GM12878 (cell line): ENCODE measurements at regions not wholly inside any gene's neighbourhood (a gene's known extent, or its start where the extent isn't known, plus 50 kb on each side); places are given as distances from the start of the nearest gene placed in this dataset.

Source experiments
- ATAC-seq: fragments of 200-7000 bp; cut with Tn5 transposase; 3 replicates; pipeline ENCODE4 v1.9.1; 2020; ENCODE audit warnings: mild to moderate bottlenecking, moderate library complexity
- BruUV-seq: library from RNA; stranded (reverse); fragments of 400-500 nt; replicated peaks from 2 replicates; lab custom pipeline; 2021; lab: Mats Ljungman, UMichigan
- CTCF ChIA-PET: fragments of 300-600 bp; sonication (Branson Sonifier 250); formaldehyde crosslinking; extraction: SDS; loops from one replicate; lab custom pipeline; 2021; ENCODE audit warnings: inconsistent platforms; lab: Yijun Ruan, JAX
- POLR2A ChIA-PET: fragments of 350-600 bp; formaldehyde crosslinking; extraction: SDS; loops from one replicate; lab custom pipeline; 2021; ENCODE audit warnings: inconsistent platforms; lab: Charles Lee
- RAD21 ChIA-PET: fragments of 300-600 bp; sonication (Branson Sonifier 250); formaldehyde crosslinking; loops from one replicate; lab custom pipeline; 2023; ENCODE audit warnings: antibody characterized with exemption; ENCODE audit not compliant: unreplicated experiment; lab: Charles Lee
- SMC1A ChIA-PET: fragments of 300-600 bp; sonication (Branson Sonifier 250); formaldehyde crosslinking; loops from one replicate; lab custom pipeline; 2023; ENCODE audit not compliant: unreplicated experiment, uncharacterized antibody; lab: Charles Lee
- DNase-seq: peaks from one replicate; pipeline ENCODE4 v3.0.0-alpha.2; 2011; ENCODE audit warnings: low read depth, low spot score
- FAIRE-seq: peaks from 3 replicates; lab custom pipeline; 2011; peaks lifted over from hg19 to GRCh38; lab: Jason Lieb, UNC
- H2AFZ ChIP-seq: 2 replicates; pipeline ENCODE4 v1.6.0; 2011; ENCODE audit warnings: low read depth, low read length, control low read depth; ENCODE audit not compliant: control insufficient read depth
- H3K27ac ChIP-seq: 2 replicates; pipeline ENCODE4 v1.5.1; 2011; ENCODE audit warnings: control low read depth; ENCODE audit not compliant: control insufficient read depth, insufficient read depth
- H3K27me3 ChIP-seq, 2 experiments: replicated peaks in 1 of 2; 2 replicates each; pipeline versions ENCODE4 v1.6.0 to v1.6.1; 2011; ENCODE audit warnings: low read length in 1 of 2; ENCODE audit not compliant: control insufficient read depth in 2 of 2, insufficient read depth in 2 of 2
- H3K36me3 ChIP-seq, 2 experiments: 2 replicates each; pipeline ENCODE4 v1.5.1; 2011; ENCODE audit warnings: low read length in 1 of 2; ENCODE audit not compliant: control insufficient read depth in 2 of 2, insufficient read depth in 2 of 2
- H3K4me1 ChIP-seq: 2 replicates; pipeline ENCODE4 v1.6.1; 2011; ENCODE audit warnings: mild to moderate bottlenecking, low read length, moderate library complexity, mixed read lengths; ENCODE audit not compliant: control insufficient read depth, insufficient read depth
- H3K4me2 ChIP-seq: 2 replicates; pipeline ENCODE4 v1.6.0; 2011; ENCODE audit warnings: control low read depth; ENCODE audit not compliant: control insufficient read depth, insufficient read depth
- H3K4me3 ChIP-seq: fragments of 200-600 bp; sonication (generic); 2 replicates; pipeline ENCODE4 v1.5.1; 2016
- H3K79me2 ChIP-seq: 2 replicates; pipeline ENCODE4 v1.6.0; 2011; ENCODE audit warnings: low read length; ENCODE audit not compliant: control insufficient read depth, insufficient read depth
- H3K9ac ChIP-seq: 2 replicates; pipeline ENCODE4 v1.8.0; 2011; ENCODE audit warnings: low read length, control low read depth, mixed read lengths; ENCODE audit not compliant: control insufficient read depth, insufficient read depth
- H3K9me3 ChIP-seq: replicated peaks from 3 replicates; pipeline ENCODE4 v1.5.1; 2011; ENCODE audit warnings: mild to moderate bottlenecking, low read length; ENCODE audit not compliant: control insufficient read depth, insufficient read depth
- H4K20me1 ChIP-seq: 2 replicates; pipeline ENCODE4 v1.6.0; 2011; ENCODE audit not compliant: control insufficient read depth, insufficient read depth
- ASH2L ChIP-seq: fragments of 300-600, 200-600 bp; sonication (generic); IDR thresholded peaks from 2 replicates; pipeline ENCODE4 v1.6.1; 2017; ENCODE audit warnings: low read depth, mild to moderate bottlenecking, borderline replicate concordance
- CBX3 ChIP-seq: fragments of 200-600 bp; sonication (generic); IDR thresholded peaks from 2 replicates; pipeline ENCODE4 v1.6.1; 2016; ENCODE audit warnings: low read depth, borderline replicate concordance
- CEBPZ ChIP-seq: fragments of 150-350 bp; IDR thresholded peaks from 2 replicates; pipeline ENCODE4 v1.6.1; 2016; ENCODE audit warnings: low read depth, low read length
- CHD2 ChIP-seq: IDR thresholded peaks from 2 replicates; pipeline ENCODE4 v1.6.1; 2011; ENCODE audit warnings: low read depth, low read length, improper control_type of control experiment, borderline replicate concordance
- HDGF ChIP-seq: fragments of 450-650 bp; IDR thresholded peaks from 2 replicates; pipeline ENCODE4 v1.6.1; 2016; ENCODE audit warnings: antibody characterized with exemption
- KAT2A ChIP-seq: conservative IDR thresholded peaks from 2 replicates; pipeline ENCODE4 v1.6.1; 2011; ENCODE audit warnings: low read depth, low read length; ENCODE audit not compliant: control insufficient read depth
- NBN ChIP-seq: fragments of 450-650 bp; IDR thresholded peaks from 2 replicates; pipeline ENCODE4 v1.6.1; 2016
- NFIC ChIP-seq: IDR thresholded peaks from 2 replicates; pipeline ENCODE4 v1.6.1; 2012; ENCODE audit warnings: low read depth, mild to moderate bottlenecking, inconsistent platforms, low read length, moderate library complexity
- PBX3 ChIP-seq: IDR thresholded peaks from 2 replicates; pipeline ENCODE4 v1.6.1; 2011; ENCODE audit warnings: mild to moderate bottlenecking, low read depth, low read length, moderate library complexity; ENCODE audit not compliant: insufficient replicate concordance
- REST ChIP-seq: IDR thresholded peaks from 2 replicates; pipeline ENCODE4 v1.6.1; 2012; ENCODE audit warnings: mild to moderate bottlenecking, low read depth, low read length
- RFX5 ChIP-seq: IDR thresholded peaks from 2 replicates; pipeline ENCODE4 v1.6.1; 2011; ENCODE audit warnings: low read depth, low read length, improper control_type of control experiment
- SRF ChIP-seq, 2 experiments: IDR thresholded peaks; 2 replicates each; pipeline ENCODE4 v1.6.1; 2011; ENCODE audit warnings: low read depth in 2 of 2, low read length in 2 of 2, mild to moderate bottlenecking in 1 of 2, moderate library complexity in 1 of 2
- ZNF207 ChIP-seq: fragments of 450-650 bp; IDR thresholded peaks from 2 replicates; pipeline ENCODE4 v1.6.1; 2014; ENCODE audit warnings: antibody characterized with exemption, mild to moderate bottlenecking, borderline replicate concordance
- WGBS: methylation state at CpG from one replicate; pipeline ENCODE4 v1.1.6; 2016; ENCODE audit warnings: low lambda C conversion rate; ENCODE audit not compliant: insufficient replicate concordance, insufficient coverage; ENCODE audit errors: missing lambda C conversion rate; 5-methylcytosine and 5-hydroxymethylcytosine counted together
- in situ Hi-C: fragments of 300-500 bp; cut with MboI; formaldehyde crosslinking; loops from 9 replicates; pipeline ENCODE4 v1.14.3; 2018; ENCODE audit warnings: mixed read lengths
- intact Hi-C: fragments of 100-400 bp; cut with micrococcal nuclease; formaldehyde crosslinking; loops from one replicate; pipeline ENCODE4 v1.14.2; 2022; ENCODE audit not compliant: unreplicated experiment
- TF ChIP-seq, protein P1 (sequence below), 3 experiments: IDR thresholded peaks in 2 of 3; conservative IDR thresholded peaks in 1 of 3; 2 replicates each; pipeline ENCODE4 v1.5.1; 2011; ENCODE audit warnings: low read depth in 3 of 3, low read length in 3 of 3, mild to moderate bottlenecking in 3 of 3, control low read depth in 2 of 3, moderate library complexity in 2 of 3, inconsistent platforms in 1 of 3, mixed read lengths in 1 of 3; ENCODE audit not compliant: control insufficient read depth in 2 of 3, insufficient read depth in 1 of 3; ENCODE audit errors: extremely low read depth in 1 of 3

GRCh38 chr12:87120440-87120839 is 864.2 kb upstream of the MGAT4C start:
- intact Hi-C loops = no loop called here
- TF ChIP-seq RFX5 (no peak), CEBPZ (no peak), HDGF (no peak), REST (no peak), ASH2L (no peak), NBN (no peak), KAT2A (no peak), PBX3 (no peak), SRF (IDR thresholded peaks at IDR 0.05; ENCODE audit: low read depth in 2 of 2, low read length in 2 of 2) (no peak), NFIC (no peak), CHD2 (no peak), CBX3 (no peak), ZNF207 (no peak)
- TF ChIP-seq, protein P1, sequence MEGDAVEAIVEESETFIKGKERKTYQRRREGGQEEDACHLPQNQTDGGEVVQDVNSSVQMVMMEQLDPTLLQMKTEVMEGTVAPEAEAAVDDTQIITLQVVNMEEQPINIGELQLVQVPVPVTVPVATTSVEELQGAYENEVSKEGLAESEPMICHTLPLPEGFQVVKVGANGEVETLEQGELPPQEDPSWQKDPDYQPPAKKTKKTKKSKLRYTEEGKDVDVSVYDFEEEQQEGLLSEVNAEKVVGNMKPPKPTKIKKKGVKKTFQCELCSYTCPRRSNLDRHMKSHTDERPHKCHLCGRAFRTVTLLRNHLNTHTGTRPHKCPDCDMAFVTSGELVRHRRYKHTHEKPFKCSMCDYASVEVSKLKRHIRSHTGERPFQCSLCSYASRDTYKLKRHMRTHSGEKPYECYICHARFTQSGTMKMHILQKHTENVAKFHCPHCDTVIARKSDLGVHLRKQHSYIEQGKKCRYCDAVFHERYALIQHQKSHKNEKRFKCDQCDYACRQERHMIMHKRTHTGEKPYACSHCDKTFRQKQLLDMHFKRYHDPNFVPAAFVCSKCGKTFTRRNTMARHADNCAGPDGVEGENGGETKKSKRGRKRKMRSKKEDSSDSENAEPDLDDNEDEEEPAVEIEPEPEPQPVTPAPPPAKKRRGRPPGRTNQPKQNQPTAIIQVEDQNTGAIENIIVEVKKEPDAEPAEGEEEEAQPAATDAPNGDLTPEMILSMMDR (IDR thresholded peaks at IDR 0.05 in 2 of 3, conservative IDR thresholded peaks at IDR 0.05 in 1 of 3; ENCODE audit: control insufficient read depth in 2 of 3, extremely low read depth in 1 of 3, insufficient read depth in 1 of 3, low read depth in 3 of 3, low read length in 3 of 3) = no peak

More at GRCh38 chr12:87120440-87120839, 864.2 kb upstream of the MGAT4C start:
- H3K4me3 ChIP-seq = no peak overlapping the region
- WGBS = 0% methylated on average over 3 of the region's 3 CpGs
- ChIA-PET POLR2A (no interaction called here), SMC1A (no interaction called here), CTCF (no interaction called here), RAD21 (no interaction called here)
- no peaks in the 10 kb centered on the region for H4K20me1 ChIP-seq
- in situ Hi-C loops = no loop called here
- no peak overlapping the region for H3K27ac ChIP-seq
- H3K36me3 ChIP-seq = no peaks in the 10 kb centered on the region
- BruUV-seq = no TSS peak
- H3K4me1 ChIP-seq = no peaks in the 10 kb centered on the region
- ATAC-seq = no peak
- no peak overlapping the region for H3K4me2 ChIP-seq
- no peak for FAIRE-seq
- H3K27me3 ChIP-seq = no peaks in the 10 kb centered on the region
- H3K9me3 ChIP-seq = no peaks in the 10 kb centered on the region
- H3K79me2 ChIP-seq = no peaks in the 10 kb centered on the region
- H3K9ac ChIP-seq = no peak overlapping the region
- no peak for DNase-seq
- H2AFZ ChIP-seq = no peak overlapping the region
